ENCODE measurements at regions not wholly inside any gene's neighbourhood (a gene's known extent, or its start where the extent isn't known, plus 50 kb on each side); places are given as distances from the start of the nearest gene placed in this dataset.

DNA sequence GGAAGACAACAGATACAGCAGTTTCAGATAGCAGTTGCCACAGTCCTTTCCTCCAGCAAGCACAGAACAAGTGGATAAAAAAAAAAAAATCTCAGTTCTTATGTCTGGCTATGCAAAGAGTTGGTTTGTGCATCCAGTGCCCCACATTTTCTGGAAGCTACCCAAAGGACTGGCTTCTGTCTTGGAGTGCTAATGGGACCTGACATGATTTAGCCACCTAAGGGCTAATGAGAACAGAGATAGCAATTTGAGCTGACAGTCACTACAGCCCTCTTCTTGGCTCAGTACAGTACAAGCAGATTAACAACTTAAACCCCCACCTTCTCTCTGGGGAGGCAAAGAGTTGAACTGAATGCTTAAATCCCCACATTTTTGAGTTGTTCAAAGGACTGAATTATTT lies 976.8 kb downstream of the TBC1D32 start:
- no peak overlapping the region for H3K4me3 ChIP-seq (ENCODE audit: low read depth, low read length)
- TF ChIP-seq, protein P1, sequence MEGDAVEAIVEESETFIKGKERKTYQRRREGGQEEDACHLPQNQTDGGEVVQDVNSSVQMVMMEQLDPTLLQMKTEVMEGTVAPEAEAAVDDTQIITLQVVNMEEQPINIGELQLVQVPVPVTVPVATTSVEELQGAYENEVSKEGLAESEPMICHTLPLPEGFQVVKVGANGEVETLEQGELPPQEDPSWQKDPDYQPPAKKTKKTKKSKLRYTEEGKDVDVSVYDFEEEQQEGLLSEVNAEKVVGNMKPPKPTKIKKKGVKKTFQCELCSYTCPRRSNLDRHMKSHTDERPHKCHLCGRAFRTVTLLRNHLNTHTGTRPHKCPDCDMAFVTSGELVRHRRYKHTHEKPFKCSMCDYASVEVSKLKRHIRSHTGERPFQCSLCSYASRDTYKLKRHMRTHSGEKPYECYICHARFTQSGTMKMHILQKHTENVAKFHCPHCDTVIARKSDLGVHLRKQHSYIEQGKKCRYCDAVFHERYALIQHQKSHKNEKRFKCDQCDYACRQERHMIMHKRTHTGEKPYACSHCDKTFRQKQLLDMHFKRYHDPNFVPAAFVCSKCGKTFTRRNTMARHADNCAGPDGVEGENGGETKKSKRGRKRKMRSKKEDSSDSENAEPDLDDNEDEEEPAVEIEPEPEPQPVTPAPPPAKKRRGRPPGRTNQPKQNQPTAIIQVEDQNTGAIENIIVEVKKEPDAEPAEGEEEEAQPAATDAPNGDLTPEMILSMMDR (IDR thresholded peaks at IDR 0.05; ENCODE audit: low read depth, low read length), result no peak
- H3K9me3 ChIP-seq (ENCODE audit: severe bottlenecking), result no peaks in the 10 kb centered on the region
- no peak overlapping the region for H3K27ac ChIP-seq
- DNase-seq, result no peak
- H3K27me3 ChIP-seq (ENCODE audit: insufficient read depth, low read depth, severe bottlenecking), result no peaks in the 10 kb centered on the region
- H3K36me3 ChIP-seq, result no peaks in the 10 kb centered on the region

DNA sequence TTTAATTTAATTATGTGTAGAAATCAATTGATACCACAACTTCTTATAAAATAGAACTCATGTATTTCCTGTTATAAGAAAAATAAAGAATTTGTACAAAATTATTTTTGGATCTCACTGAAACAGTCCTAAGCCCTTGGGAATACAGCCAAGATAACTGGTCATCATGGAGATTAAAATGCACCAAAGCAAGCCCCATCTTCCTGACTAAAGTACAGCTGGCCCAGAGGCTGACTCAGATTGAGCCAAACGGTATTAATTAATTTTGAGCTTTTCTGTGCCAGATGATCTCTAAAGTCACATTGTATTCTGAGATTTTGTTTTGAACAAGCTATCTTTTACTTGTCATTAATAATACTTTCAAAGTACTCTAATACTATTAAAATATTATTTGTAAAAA lies 978.5 kb downstream of the TBC1D32 start:
- Histone ChIP-seq H3K27me3 (ENCODE audit: insufficient read depth, low read depth, severe bottlenecking) (no peaks in the 10 kb centered on the region), H3K9me3 (ENCODE audit: severe bottlenecking) (no peaks in the 10 kb centered on the region), H3K36me3 (no peaks in the 10 kb centered on the region), H3K27ac (no peak overlapping the region), H3K4me3 (ENCODE audit: low read depth, low read length) (no peak overlapping the region)
- DNase-seq, result no peak
- TF ChIP-seq, protein P1 (IDR thresholded peaks at IDR 0.05; ENCODE audit: low read depth, low read length), result no peak

DNA sequence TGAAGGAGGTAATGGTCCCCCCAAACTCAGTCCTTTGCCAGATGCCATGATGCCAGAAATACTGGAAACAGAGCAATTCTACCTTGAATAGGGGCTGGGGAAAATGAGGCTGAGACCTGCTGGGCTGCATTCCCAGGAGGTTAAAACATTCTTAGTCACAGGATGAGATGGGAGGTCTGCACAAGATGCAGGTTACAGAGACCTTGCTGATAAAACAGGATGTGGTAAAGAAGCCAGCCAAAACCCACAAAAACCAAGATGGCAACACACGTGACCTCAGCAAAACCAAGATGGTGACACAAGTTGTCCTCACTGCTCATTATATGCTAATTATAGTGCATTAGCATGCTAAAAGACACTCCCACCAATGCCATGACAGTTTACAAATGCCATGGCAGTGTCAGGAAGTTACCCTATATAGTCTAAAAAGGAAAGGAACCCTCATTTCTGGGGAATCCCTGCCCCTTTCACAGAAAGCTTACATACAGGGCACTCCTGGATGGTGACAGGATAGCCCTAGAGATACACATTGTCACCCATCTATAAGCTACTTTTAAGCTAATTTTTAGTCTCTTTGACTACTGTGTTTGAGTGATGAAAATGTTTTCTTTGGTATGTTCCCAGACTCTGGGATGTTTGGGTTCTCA lies 979.7 kb downstream of the TBC1D32 start:
- TF ChIP-seq, protein P1 (IDR thresholded peaks at IDR 0.05; ENCODE audit: low read depth, low read length), result no peak

DNA sequence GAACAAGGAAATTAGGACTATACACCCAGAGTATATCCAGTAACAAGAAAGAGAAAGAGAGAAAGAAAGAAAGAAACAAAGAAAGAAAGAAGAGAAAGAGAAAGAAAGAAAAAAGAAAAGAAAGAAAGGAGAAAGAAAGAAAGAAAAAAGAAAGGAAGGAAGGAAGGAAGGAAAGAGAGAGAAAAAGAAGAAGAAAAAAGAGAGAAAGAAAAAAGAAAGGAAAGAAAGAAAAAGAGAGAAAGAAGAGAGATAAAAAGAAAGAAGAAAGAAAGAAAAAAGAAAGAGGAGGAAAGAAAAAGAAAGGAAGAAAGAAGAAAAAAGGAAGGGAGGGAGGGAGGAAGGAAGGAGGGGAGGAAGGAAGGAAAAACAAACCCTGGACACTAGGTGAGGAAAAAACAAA lies 981.8 kb downstream of the TBC1D32 start:
- no peak overlapping the region for H3K27ac ChIP-seq
- no peak for DNase-seq

More for the DNA sequence above, 979.7 kb downstream of the TBC1D32 start:
- Histone ChIP-seq H3K27me3 (ENCODE audit: insufficient read depth, low read depth, severe bottlenecking) (no peaks in the 10 kb centered on the region), H3K27ac (no peak overlapping the region), H3K9me3 (ENCODE audit: severe bottlenecking) (no peaks in the 10 kb centered on the region), H3K36me3 (no peaks in the 10 kb centered on the region), H3K4me3 (ENCODE audit: low read depth, low read length) (no peak overlapping the region)
- no peak for DNase-seq

DNA sequence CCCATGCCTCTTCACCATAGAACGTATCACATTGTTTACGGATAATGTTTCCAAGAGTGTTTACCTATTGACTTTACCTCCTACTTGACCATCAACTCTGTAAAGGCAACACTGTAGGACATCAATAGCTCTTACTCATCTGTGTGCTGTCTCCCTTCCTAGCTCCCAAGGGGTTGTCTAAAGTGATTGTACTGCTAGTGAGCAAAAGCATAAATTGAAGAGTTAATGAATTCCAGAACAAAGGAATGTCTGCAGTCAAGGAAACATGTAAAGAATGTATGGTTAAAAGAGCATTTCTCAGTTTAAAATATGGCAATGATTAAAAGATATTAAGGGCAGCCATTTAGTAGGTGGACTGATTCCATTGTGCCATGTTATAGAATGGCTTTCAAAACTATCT lies 985.4 kb downstream of the TBC1D32 start:
- no peak overlapping the region for H3K27ac ChIP-seq
- no peaks in the 10 kb centered on the region for H3K27me3 ChIP-seq (ENCODE audit: insufficient read depth, low read depth, severe bottlenecking)
- TF ChIP-seq, protein P1 (IDR thresholded peaks at IDR 0.05; ENCODE audit: low read depth, low read length), result no peak
- no peak overlapping the region for H3K4me3 ChIP-seq (ENCODE audit: low read depth, low read length)
- no peaks in the 10 kb centered on the region for H3K9me3 ChIP-seq (ENCODE audit: severe bottlenecking)
- no peak for DNase-seq
- H3K36me3 ChIP-seq, result no peaks in the 10 kb centered on the region

More for the DNA sequence above, 981.8 kb downstream of the TBC1D32 start:
- no peak overlapping the region for H3K4me3 ChIP-seq (ENCODE audit: low read depth, low read length)
- TF ChIP-seq, protein P1 (IDR thresholded peaks at IDR 0.05; ENCODE audit: low read depth, low read length), result no peak
- H3K27me3 ChIP-seq (ENCODE audit: insufficient read depth, low read depth, severe bottlenecking), result no peaks in the 10 kb centered on the region
- H3K9me3 ChIP-seq (ENCODE audit: severe bottlenecking), result no peaks in the 10 kb centered on the region
- no peaks in the 10 kb centered on the region for H3K36me3 ChIP-seq

DNA sequence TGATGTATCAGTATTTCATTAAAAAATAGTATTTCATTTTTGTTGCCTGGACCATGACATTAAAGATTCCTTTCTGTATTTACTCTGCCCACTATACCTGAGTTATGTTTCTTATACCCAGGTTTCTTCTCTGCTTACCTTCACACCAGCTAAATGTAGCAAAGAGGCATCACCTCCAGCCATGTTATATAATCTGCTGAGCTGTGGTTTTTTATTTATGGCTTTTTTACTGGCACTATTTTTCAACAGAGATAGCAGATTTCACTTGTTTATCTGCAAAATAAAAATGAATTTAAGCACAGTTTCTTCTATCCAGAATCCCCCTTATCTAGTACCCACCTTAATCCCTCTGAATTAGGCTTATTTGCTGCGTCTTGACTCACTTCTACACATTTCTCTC lies 979.0 kb upstream of the MAN1A1 start:
- H3K36me3 ChIP-seq, result no peaks in the 10 kb centered on the region
- TF ChIP-seq, protein P1 (IDR thresholded peaks at IDR 0.05; ENCODE audit: low read depth, low read length), result no peak
- no peak overlapping the region for H3K27ac ChIP-seq
- H3K4me3 ChIP-seq (ENCODE audit: low read depth, low read length), result no peak overlapping the region
- H3K9me3 ChIP-seq (ENCODE audit: severe bottlenecking), result no peaks in the 10 kb centered on the region
- DNase-seq, result no peak
- H3K27me3 ChIP-seq (ENCODE audit: insufficient read depth, low read depth, severe bottlenecking), result no peaks in the 10 kb centered on the region
